H1 (cell line): ENCODE measurements at regions not wholly inside any gene's neighbourhood (a gene's known extent, or its start where the extent isn't known, plus 50 kb on each side); places are given as distances from the start of the nearest gene placed in this dataset.

Experiments used
- CTCF ChIA-PET: fragments of 300-600 bp; sonication (Branson Sonifier 250); formaldehyde crosslinking; loops from one replicate; lab custom pipeline; 2021; ENCODE audit not compliant: partially characterized antibody; lab: Charles Lee
- POLR2A ChIA-PET: fragments of 300-600 bp; sonication (Branson Sonifier 250); formaldehyde crosslinking; loops from one replicate; lab custom pipeline; 2021; ENCODE audit warnings: inconsistent platforms; ENCODE audit not compliant: partially characterized antibody; lab: Charles Lee
- DNase-seq, 2 experiments: peaks; one replicate each; pipeline versions ENCODE4 v3.0.0 to v3.0.0-alpha.2; 2010 to 2022; ENCODE audit warnings: low spot score in 2 of 2, low read depth in 1 of 2, mixed read lengths in 1 of 2
- FAIRE-seq: peaks from 2 replicates; lab custom pipeline; 2011; peaks lifted over from hg19 to GRCh38; lab: Jason Lieb, UNC
- H2AFZ ChIP-seq: 2 replicates; pipeline ENCODE4 v1.8.1; 2012; ENCODE audit warnings: low read length, inconsistent platforms
- H2AK5ac ChIP-seq: 2 replicates; pipeline ENCODE4 v1.6.1; 2013; ENCODE audit warnings: low read depth, low read length
- H2BK120ac ChIP-seq: replicated peaks from 2 replicates; pipeline ENCODE3; 2013; ENCODE audit warnings: low read depth, low read length, inconsistent platforms
- H2BK12ac ChIP-seq: 2 replicates; pipeline ENCODE4 v1.6.1; 2013; ENCODE audit warnings: low read depth, low read length
- H2BK15ac ChIP-seq: 2 replicates; pipeline ENCODE4 v1.6.1; 2013; ENCODE audit warnings: low read length
- H2BK20ac ChIP-seq: 2 replicates; pipeline ENCODE4 v1.6.1; 2013; ENCODE audit warnings: low read length
- H2BK5ac ChIP-seq: 2 replicates; pipeline ENCODE4 v1.6.1; 2013; ENCODE audit warnings: low read depth, low read length
- H3K14ac ChIP-seq: 2 replicates; pipeline ENCODE4 v1.6.1; 2013; ENCODE audit warnings: inconsistent platforms; ENCODE audit not compliant: insufficient read length
- H3K18ac ChIP-seq: 2 replicates; pipeline ENCODE4 v1.6.1; 2013; ENCODE audit warnings: low read length; ENCODE audit errors: extremely low read depth
- H3K23ac ChIP-seq: 2 replicates; pipeline ENCODE4 v1.6.1; 2013; ENCODE audit warnings: inconsistent platforms; ENCODE audit not compliant: insufficient read length
- H3K23me2 ChIP-seq: 2 replicates; pipeline ENCODE4 v1.6.1; 2013; ENCODE audit warnings: low read depth, low read length
- H3K27ac ChIP-seq: 2 replicates; pipeline ENCODE4 v1.6.1; 2011; ENCODE audit warnings: low read depth, low read length, inconsistent platforms
- H3K27me3 ChIP-seq, 4 experiments: replicated peaks in 1 of 4; 1 replicate in 1 of 4; 2 replicates in 3 of 4; pipeline versions ENCODE4 v1.6.1 to v1.8.1; 2011 to 2013; ENCODE audit warnings: low read length in 3 of 4, mild to moderate bottlenecking in 3 of 4, inconsistent platforms in 2 of 4, mixed read lengths in 2 of 4, moderate library complexity in 1 of 4; ENCODE audit not compliant: control insufficient read depth in 3 of 4, insufficient read depth in 3 of 4; ENCODE audit errors: extremely low read depth in 1 of 4
- H3K36me3 ChIP-seq, 4 experiments: 2 replicates each; pipeline versions ENCODE4 v1.6.1 to v1.8.1; 2011 to 2013; ENCODE audit warnings: mild to moderate bottlenecking in 4 of 4, low read length in 3 of 4, moderate library complexity in 2 of 4, control low read depth in 1 of 4, inconsistent platforms in 1 of 4; ENCODE audit not compliant: insufficient read depth in 4 of 4, control insufficient read depth in 2 of 4
- H3K4ac ChIP-seq: replicated peaks from 2 replicates; pipeline ENCODE3; 2013; ENCODE audit warnings: low read length, low read depth, mixed read lengths, inconsistent platforms; ENCODE audit not compliant: insufficient read length
- H3K4me1 ChIP-seq, 4 experiments: replicated peaks in 1 of 4; 1 replicate in 1 of 4; 2 replicates in 3 of 4; pipeline versions ENCODE4 v1.6.1 to v1.8.1; 2011 to 2013; ENCODE audit warnings: low read length in 3 of 4, inconsistent platforms in 2 of 4, mixed read lengths in 1 of 4; ENCODE audit not compliant: insufficient read depth in 4 of 4, control insufficient read depth in 3 of 4
- H3K4me2 ChIP-seq, 2 experiments: 2 replicates each; pipeline versions ENCODE4 v1.6.1 to v1.8.1; 2011 to 2013; ENCODE audit warnings: low read depth in 2 of 2, low read length in 2 of 2, control low read depth in 1 of 2, inconsistent platforms in 1 of 2, mild to moderate bottlenecking in 1 of 2; ENCODE audit not compliant: insufficient read depth in 1 of 2
- H3K4me3 ChIP-seq, 4 experiments: fragments of 200-600, 300-600 bp in 1 of 4; sonication (generic), shearing (Covaris generic), sonication (Bioruptor Twin) in 1 of 4; 2 replicates each; pipeline versions ENCODE4 v1.5.1 to v1.8.1; 2011 to 2016; ENCODE audit warnings: low read length in 4 of 4, low read depth in 3 of 4, control low read depth in 2 of 4, inconsistent platforms in 2 of 4, mild to moderate bottlenecking in 2 of 4, mixed read lengths in 1 of 4, moderate library complexity in 1 of 4; ENCODE audit not compliant: insufficient read depth in 2 of 4; ENCODE audit errors: extremely low read depth in 1 of 4
- H3K56ac ChIP-seq: replicated peaks from 2 replicates; pipeline ENCODE3; 2013; ENCODE audit warnings: low read depth, mild to moderate bottlenecking, mixed read lengths, low read length, inconsistent platforms; ENCODE audit not compliant: insufficient read length
- H3K79me1 ChIP-seq: 2 replicates; pipeline ENCODE4 v1.6.1; 2013; ENCODE audit warnings: low read depth, low read length, control low read depth
- H3K79me2 ChIP-seq, 2 experiments: 2 replicates each; pipeline versions ENCODE4 v1.6.1 to v1.8.1; 2012 to 2013; ENCODE audit warnings: low read length in 2 of 2, mild to moderate bottlenecking in 2 of 2, inconsistent platforms in 1 of 2; ENCODE audit not compliant: insufficient read depth in 2 of 2, control insufficient read depth in 1 of 2
- H3K9ac ChIP-seq, 4 experiments: replicated peaks in 1 of 4; 1 replicate in 1 of 4; 2 replicates in 3 of 4; pipeline versions ENCODE4 v1.6.1 to v1.8.1; 2011 to 2013; ENCODE audit warnings: low read depth in 3 of 4, low read length in 3 of 4, control low read depth in 2 of 4, mild to moderate bottlenecking in 2 of 4, moderate library complexity in 2 of 4, inconsistent platforms in 1 of 4; ENCODE audit errors: extremely low read depth in 1 of 4
- H3K9me3 ChIP-seq, 2 experiments: 2 replicates each; pipeline versions ENCODE4 v1.6.1 to v1.8.1; 2012 to 2013; ENCODE audit warnings: mild to moderate bottlenecking in 2 of 2, moderate library complexity in 2 of 2, control low read depth in 1 of 2, inconsistent platforms in 1 of 2, low read depth in 1 of 2, low read length in 1 of 2, mixed read lengths in 1 of 2; ENCODE audit not compliant: insufficient read depth in 2 of 2
- H4K20me1 ChIP-seq, 2 experiments: replicated peaks in 1 of 2; 2 replicates each; pipeline versions ENCODE3 to v1.8.1; 2011 to 2013; ENCODE audit warnings: inconsistent platforms in 2 of 2, low read length in 2 of 2, mild to moderate bottlenecking in 1 of 2; ENCODE audit not compliant: insufficient read depth in 2 of 2, control insufficient read depth in 1 of 2
- H4K5ac ChIP-seq: 2 replicates; pipeline ENCODE4 v1.6.1; 2013; ENCODE audit warnings: low read length, low read depth, mixed read lengths, inconsistent platforms; ENCODE audit not compliant: insufficient read length
- H4K8ac ChIP-seq: 2 replicates; pipeline ENCODE4 v1.8.0; 2013; ENCODE audit warnings: mild to moderate bottlenecking, moderate library complexity, low read length, inconsistent platforms; ENCODE audit not compliant: insufficient read depth; ENCODE audit errors: extremely low read depth
- H4K91ac ChIP-seq: replicated peaks from 2 replicates; pipeline ENCODE3; 2013; ENCODE audit warnings: low read length, mixed read lengths, inconsistent platforms; ENCODE audit not compliant: insufficient read length
- BACH1 ChIP-seq: IDR thresholded peaks from 2 replicates; pipeline ENCODE4 v1.6.1; 2012; ENCODE audit warnings: low read length, improper control_type of control experiment
- CBX8 ChIP-seq: fragments of 300-800, 300-1000 bp; sonication (generic); IDR thresholded peaks from 2 replicates; pipeline ENCODE4 v1.7.1; 2016; ENCODE audit warnings: low read depth, low read length, borderline replicate concordance
- CEBPB ChIP-seq: IDR thresholded peaks from 2 replicates; pipeline ENCODE4 v1.6.1; 2012; ENCODE audit warnings: low read depth, low read length
- CHD1 ChIP-seq: IDR thresholded peaks from 2 replicates; pipeline ENCODE4 v1.6.1; 2012; ENCODE audit warnings: low read depth, low read length, improper control_type of control experiment
- CREB1 ChIP-seq: IDR thresholded peaks from 2 replicates; pipeline ENCODE4 v1.6.1; 2012; ENCODE audit warnings: inconsistent platforms
- CTBP2 ChIP-seq: IDR thresholded peaks from 2 replicates; pipeline ENCODE4 v1.7.0; 2011; ENCODE audit warnings: borderline replicate concordance, mild to moderate bottlenecking, moderate library complexity, mixed read lengths, low read length; ENCODE audit not compliant: insufficient read depth, insufficient read length
- EP300 ChIP-seq, 2 experiments: IDR thresholded peaks; 1 replicate in 1 of 2; 2 replicates in 1 of 2; pipeline ENCODE4 v1.6.1; 2011 to 2012; ENCODE audit warnings: low read depth in 2 of 2, low read length in 2 of 2, mild to moderate bottlenecking in 2 of 2, borderline replicate concordance in 1 of 2, inconsistent platforms in 1 of 2, moderate library complexity in 1 of 2
- JUN ChIP-seq: IDR thresholded peaks from 2 replicates; pipeline ENCODE4 v1.6.1; 2011; ENCODE audit warnings: low read depth, mild to moderate bottlenecking, improper control_type of control experiment, low read length
- NRF1 ChIP-seq: IDR thresholded peaks from 2 replicates; pipeline ENCODE4 v1.6.1; 2011; ENCODE audit warnings: mild to moderate bottlenecking, low read depth, low read length, improper control_type of control experiment
- POLR2AphosphoS5 ChIP-seq: IDR thresholded peaks from 2 replicates; pipeline ENCODE4 v1.6.1; 2011; ENCODE audit warnings: low read depth, low read length
- POU5F1 ChIP-seq: IDR thresholded peaks from 2 replicates; pipeline ENCODE4 v1.6.1; 2011; ENCODE audit warnings: low read depth, mild to moderate bottlenecking, low read length, moderate library complexity
- SIN3A ChIP-seq, 2 experiments: IDR thresholded peaks in 1 of 2; conservative IDR thresholded peaks in 1 of 2; 2 replicates each; pipeline ENCODE4 v1.6.1; 2011 to 2012; ENCODE audit warnings: low read length in 2 of 2, improper control_type of control experiment in 1 of 2, low read depth in 1 of 2, mild to moderate bottlenecking in 1 of 2
- SP1 ChIP-seq: IDR thresholded peaks from 2 replicates; pipeline ENCODE4 v1.6.1; 2011; ENCODE audit warnings: low read depth, low read length
- SP2 ChIP-seq: IDR thresholded peaks from 2 replicates; pipeline ENCODE4 v1.6.1; 2012; ENCODE audit warnings: mild to moderate bottlenecking, low read length, inconsistent platforms
- SUZ12 ChIP-seq: fragments of 200-600 bp; sonication (generic); IDR thresholded peaks from 2 replicates; pipeline ENCODE4 v1.6.1; 2012; ENCODE audit warnings: mild to moderate bottlenecking, inconsistent platforms, low read length, moderate library complexity, mixed read lengths
- TAF7 ChIP-seq: optimal IDR thresholded peaks from 2 replicates; pipeline ENCODE3; 2011; ENCODE audit warnings: low read depth, mild to moderate bottlenecking, inconsistent platforms, low read length, moderate library complexity, borderline replicate concordance
- TCF12 ChIP-seq: IDR thresholded peaks from 2 replicates; pipeline ENCODE4 v1.6.1; 2011; ENCODE audit warnings: low read depth, mild to moderate bottlenecking, low read length
- WGBS, 2 experiments: shearing (Covaris generic) in 1 of 2; methylation state at CpG; one replicate each; pipeline versions ENCODE4 v1.1.6 to v1.1.7; 2013 to 2015; ENCODE audit warnings: low lambda C conversion rate in 2 of 2, mixed read lengths in 2 of 2, inconsistent platforms in 1 of 2, low coverage in 1 of 2, missing lambda C conversion rate in 1 of 2; ENCODE audit not compliant: insufficient replicate concordance in 2 of 2, insufficient coverage in 1 of 2, insufficient read length in 1 of 2; ENCODE audit errors: extremely low coverage in 1 of 2, missing lambda C conversion rate in 1 of 2; 5-methylcytosine and 5-hydroxymethylcytosine counted together

DNA sequence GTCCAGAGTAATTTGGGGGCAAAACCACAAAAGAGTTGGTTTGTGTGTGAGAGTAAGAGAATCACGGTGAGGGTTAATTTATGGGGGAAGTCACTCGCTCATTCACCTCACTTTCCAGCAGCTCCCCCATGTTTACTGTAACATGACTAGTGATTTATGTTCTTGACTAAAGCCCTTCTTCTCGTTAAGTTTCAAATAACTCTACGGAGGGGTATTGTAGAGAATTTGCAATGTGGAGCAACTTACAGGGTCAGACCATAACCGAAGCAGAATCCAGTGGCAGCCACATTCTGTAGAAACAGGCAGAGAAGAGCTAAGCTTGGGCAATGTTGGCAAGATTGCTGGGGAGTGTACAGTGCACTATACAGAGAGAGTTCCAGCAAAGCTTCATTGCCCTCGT is 760.6 kb downstream of the IRX1 start:
- no peak overlapping the region for H2AFZ ChIP-seq
- H3K18ac ChIP-seq = no peak overlapping the region
- H2BK15ac ChIP-seq = no peak overlapping the region
- no peaks in the 10 kb centered on the region for H3K4me1 ChIP-seq
- no peak overlapping the region for H3K9ac ChIP-seq
- H3K4ac ChIP-seq = no peak overlapping the region
- no peaks in the 10 kb centered on the region for H4K20me1 ChIP-seq
- ChIA-PET CTCF (interaction anchor here (1.3 kb wide), 1 partner anchor 60 kb away, joined by 5 read pairs; no protein-coding TSS in a partner anchor), POLR2A (no interaction called here)
- no peak overlapping the region for H3K14ac ChIP-seq
- H3K4me2 ChIP-seq = no peak overlapping the region
- H3K9me3 ChIP-seq = no peaks in the 10 kb centered on the region
- H2BK12ac ChIP-seq = no peak overlapping the region
- no peak overlapping the region for H2BK120ac ChIP-seq
- FAIRE-seq (no peak), DNase-seq (no peak)
- H3K79me1 ChIP-seq = no peaks in the 10 kb centered on the region
- H3K23ac ChIP-seq = no peak overlapping the region
- H2AK5ac ChIP-seq = no peak overlapping the region
- no peaks in the 10 kb centered on the region for H3K79me2 ChIP-seq
- no peak overlapping the region for H4K8ac ChIP-seq
- H4K5ac ChIP-seq = no peak overlapping the region
- H2BK5ac ChIP-seq = no peak overlapping the region
- 97% methylated on average over 6 of the region's 6 CpGs; no CpG with 5 or more reads in 1 of the 2 experiments for WGBS, 2 experiments
- H3K4me3 ChIP-seq = no peak overlapping the region
- no peak overlapping the region for H3K56ac ChIP-seq
- H3K27ac ChIP-seq = no peak overlapping the region
- H3K27me3 ChIP-seq = no peaks in the 10 kb centered on the region
- H4K91ac ChIP-seq = no peak overlapping the region
- no peak overlapping the region for H2BK20ac ChIP-seq
- H3K36me3 ChIP-seq = no peaks in the 10 kb centered on the region
- no peaks in the 10 kb centered on the region for H3K23me2 ChIP-seq
- TF ChIP-seq CREB1 (no peak), CBX8 (no peak), CEBPB (no peak), TAF7 (no peak), BACH1 (no peak), SP2 (no peak), JUN (no peak), CTBP2 (no peak), SP1 (no peak), POU5F1 (no peak), SUZ12 (no peak), NRF1 (no peak), CHD1 (no peak), TCF12 (no peak), EP300 (IDR thresholded peaks at IDR 0.05; ENCODE audit: borderline replicate concordance in 1 of 2, low read depth in 2 of 2, low read length in 2 of 2) (no peak), SIN3A (conservative IDR thresholded peaks at IDR 0.05 in 1 of 2, IDR thresholded peaks at IDR 0.05 in 1 of 2; ENCODE audit: low read depth in 1 of 2, low read length in 2 of 2) (no peak), POLR2AphosphoS5 (no peak)
